GM13977 (cell line): ENCODE measurements at regions not wholly inside any gene's neighbourhood (a gene's known extent, or its start where the extent isn't known, plus 50 kb on each side); places are given as distances from the start of the nearest gene placed in this dataset.
"Not testable (repeated sequence)": the region's sequence is repeated elsewhere in the genome, so short reads cannot be mapped to it uniquely, and the experiment has no call there.

Experiments
- DNase-seq: peaks from one replicate; pipeline ENCODE4 v3.0.0; 2012; ENCODE audit warnings: low spot score
- in situ Hi-C: fragments of 300-500 bp; cut with MboI; formaldehyde crosslinking; loops from one replicate; pipeline ENCODE4 v1.12.0; 2022; ENCODE audit warnings: low sequenced_read_pairs, low pct_unique_long_range_greater_than_20kb, mixed read lengths, inconsistent platforms; ENCODE audit not compliant: unreplicated experiment
- TF ChIP-seq, protein P1 (sequence below): IDR thresholded peaks from 2 replicates; pipeline ENCODE4 v1.5.1; 2012; ENCODE audit warnings: mild to moderate bottlenecking, control low read depth; ENCODE audit not compliant: insufficient read depth; ENCODE audit errors: extremely low read depth, missing control alignments

DNA sequence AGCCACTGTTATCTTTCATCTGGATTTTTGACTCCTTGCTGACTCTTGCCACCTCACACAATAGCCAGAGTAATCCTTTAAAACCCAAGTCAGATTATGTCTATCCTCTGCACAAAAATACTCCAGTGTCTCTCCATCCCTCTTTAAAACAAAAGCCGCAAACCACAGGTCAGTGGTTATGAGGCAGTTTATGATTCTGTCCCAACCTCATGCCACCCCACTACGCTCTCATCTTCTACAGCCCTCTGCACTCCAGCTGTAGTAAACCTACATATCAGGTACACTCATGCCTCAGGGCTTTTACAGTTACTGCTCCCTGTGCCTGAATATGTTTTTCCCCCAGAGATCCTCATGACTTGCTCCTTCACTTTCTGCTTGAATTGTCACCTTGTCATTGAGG, 113.6 kb downstream of the PRR15 start:
- DNase-seq, in situ Hi-C loops: not testable (repeated sequence)

DNA sequence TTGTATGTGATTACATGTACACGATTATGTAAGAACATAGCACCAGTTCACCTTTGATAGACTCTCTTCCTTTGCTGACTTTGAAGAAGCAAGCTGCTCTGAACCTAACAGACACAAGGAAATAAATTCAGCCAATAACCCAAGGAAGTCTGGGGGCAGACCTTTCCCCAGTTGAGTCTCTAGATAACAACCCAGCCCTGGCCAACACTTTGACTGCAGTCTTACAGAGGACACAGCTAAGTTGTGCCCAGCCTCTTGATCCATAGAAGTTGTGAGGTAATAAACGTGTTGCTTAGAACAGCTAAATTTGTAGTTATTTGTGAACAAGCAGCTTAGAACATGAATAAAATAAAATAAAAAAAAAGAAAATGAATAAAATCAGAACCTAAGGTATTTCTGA, 116.3 kb downstream of the PRR15 start:
- in situ Hi-C loops, DNase-seq: not testable (repeated sequence)

DNA sequence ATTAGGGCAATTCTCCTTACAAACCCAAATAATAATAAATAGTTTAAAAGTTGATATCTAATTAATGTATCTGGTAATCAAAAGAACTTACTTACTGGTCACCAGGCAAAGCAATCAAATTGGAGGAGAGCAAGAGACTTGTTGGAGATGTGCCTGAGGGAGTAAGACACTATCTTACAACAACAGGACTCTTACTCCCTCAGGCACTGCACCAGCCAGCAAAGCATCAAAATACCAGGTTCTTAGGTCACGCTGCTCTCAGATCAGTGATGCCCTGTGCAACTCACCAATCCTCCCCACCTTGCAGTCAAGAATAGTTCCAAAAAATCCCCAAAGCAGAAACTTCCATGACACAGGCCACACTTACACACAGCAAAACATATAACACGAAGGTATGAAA, 117.0 kb downstream of the PRR15 start:
- DNase-seq, in situ Hi-C loops: not testable (repeated sequence)

DNA sequence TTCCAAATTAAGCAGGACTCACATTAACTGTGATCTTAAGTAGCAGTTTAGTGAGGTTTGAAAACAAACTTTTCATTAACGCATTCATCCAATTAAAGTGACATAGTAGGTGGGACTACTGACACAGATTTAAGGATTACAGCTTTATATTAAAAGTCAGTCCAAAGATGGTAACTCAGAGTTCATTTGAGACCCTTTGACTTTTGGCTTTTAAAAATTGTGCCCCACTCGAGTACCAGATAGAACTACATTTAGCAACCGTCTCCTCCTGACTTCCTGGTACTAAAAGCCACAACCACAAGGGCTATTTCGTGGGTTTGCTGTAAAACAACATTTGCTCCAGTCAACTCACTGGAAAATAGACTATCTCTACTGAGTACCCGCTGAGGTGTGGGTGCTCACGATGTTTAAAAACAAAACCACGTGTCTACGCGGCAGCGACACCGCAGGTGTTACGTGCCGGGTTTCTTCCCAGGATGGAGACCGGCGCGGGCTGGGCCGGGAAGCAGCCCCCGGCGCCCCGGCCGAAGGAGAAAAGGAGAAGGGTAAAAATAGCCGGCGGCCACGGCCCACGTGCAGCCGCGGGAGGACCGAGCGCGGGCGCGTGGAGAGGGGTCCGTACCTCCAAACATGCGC, 120.6 kb downstream of the PRR15 start:
- in situ Hi-C loops, DNase-seq: not testable (repeated sequence)

DNA sequence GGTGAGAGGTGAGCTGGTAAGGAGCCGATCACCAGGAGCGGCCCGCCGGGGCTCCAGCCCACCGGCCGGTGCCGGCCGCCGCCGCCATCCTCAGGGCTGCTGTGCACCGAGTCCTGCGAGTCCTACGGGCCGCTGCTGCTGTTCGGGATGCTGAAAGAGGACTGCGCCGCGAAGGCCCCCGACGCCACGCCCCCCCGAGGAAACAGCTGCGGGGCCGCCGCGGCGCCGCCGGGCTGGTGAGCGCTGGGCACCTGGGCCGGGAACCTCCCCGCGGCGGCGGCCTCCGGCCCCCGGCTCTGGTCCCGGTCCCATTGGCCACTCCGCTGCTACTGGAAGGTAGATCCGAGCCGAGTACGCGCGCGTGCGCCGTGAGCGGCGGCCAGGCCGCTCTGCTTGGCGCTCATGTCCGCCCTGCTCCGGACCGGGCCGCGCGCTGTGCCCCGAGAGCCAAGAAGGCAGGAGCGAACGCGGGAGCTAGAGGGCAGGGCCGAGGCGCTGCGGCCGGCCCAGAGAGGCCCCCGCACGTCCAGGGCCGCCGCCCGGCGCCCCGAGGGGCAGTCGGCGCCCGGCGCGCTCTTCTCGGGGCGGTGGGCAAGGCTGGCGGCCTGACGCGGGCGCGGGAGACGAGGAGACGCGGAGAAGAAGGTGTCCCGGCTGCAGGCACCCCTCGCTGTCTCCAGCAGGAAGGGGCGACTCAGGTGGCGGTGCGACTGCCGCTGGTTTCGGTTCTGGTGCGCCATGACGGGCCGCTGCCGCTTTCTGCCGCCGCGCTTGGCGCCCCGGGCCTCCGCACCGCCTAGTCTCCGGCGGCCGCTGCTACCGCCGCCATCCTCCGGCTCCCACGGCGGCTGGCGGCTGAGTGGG, 121.3 kb upstream of the WIPF3 start:
- peak; percentile 49 for DNase-seq
- TF ChIP-seq, protein P1, sequence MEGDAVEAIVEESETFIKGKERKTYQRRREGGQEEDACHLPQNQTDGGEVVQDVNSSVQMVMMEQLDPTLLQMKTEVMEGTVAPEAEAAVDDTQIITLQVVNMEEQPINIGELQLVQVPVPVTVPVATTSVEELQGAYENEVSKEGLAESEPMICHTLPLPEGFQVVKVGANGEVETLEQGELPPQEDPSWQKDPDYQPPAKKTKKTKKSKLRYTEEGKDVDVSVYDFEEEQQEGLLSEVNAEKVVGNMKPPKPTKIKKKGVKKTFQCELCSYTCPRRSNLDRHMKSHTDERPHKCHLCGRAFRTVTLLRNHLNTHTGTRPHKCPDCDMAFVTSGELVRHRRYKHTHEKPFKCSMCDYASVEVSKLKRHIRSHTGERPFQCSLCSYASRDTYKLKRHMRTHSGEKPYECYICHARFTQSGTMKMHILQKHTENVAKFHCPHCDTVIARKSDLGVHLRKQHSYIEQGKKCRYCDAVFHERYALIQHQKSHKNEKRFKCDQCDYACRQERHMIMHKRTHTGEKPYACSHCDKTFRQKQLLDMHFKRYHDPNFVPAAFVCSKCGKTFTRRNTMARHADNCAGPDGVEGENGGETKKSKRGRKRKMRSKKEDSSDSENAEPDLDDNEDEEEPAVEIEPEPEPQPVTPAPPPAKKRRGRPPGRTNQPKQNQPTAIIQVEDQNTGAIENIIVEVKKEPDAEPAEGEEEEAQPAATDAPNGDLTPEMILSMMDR = no peak
- in situ Hi-C loops = no loop called here

DNA sequence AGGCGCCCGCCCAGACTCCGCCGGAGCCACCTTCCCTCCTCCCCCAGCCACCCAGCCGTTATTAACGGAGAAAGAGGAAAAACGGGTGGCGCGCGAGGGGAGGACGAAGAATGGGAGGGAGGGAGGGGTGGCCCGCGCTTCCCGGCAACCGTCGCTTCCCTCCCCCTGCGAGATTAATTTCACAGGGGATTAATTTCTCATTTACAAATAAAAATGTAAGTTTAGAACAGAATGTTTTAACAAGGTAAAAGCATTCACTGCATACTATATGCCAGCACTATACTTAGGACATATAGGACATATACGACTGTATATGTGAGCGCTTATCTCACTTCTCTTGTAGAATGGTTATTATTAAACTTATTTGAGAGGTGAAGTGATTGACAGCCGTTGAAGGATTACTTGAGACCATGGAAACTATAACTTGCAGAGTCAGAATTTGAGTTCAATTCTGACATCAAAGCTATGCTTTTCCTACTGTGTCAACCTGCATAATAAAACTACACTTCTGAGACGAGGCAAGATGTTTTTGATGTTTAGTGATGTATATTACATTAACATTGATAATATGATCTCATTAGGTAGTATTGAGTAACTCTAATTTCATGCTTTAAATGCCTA, 120.5 kb upstream of the WIPF3 start:
- in situ Hi-C loops, DNase-seq: not testable (repeated sequence)

DNA sequence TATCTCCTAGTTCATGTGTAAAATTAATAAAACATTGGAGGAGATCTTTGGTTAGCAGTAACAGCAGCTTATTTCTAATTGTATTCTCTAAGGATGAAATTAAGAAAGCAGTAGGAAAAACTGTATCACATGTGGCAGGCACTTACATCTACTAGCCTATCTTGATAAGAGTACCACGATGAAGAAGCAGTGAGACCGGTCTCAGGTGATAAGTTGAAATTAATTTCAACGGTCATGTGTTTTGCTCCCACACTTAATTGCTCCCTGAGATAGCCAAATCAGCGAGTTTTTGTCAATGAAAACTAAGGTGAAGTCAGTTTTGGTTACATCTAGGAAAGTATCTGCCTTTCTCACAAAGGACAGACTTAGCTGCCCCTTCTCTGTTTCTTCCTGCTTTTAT, 115.8 kb upstream of the WIPF3 start:
- in situ Hi-C loops = not testable (repeated sequence)

DNA sequence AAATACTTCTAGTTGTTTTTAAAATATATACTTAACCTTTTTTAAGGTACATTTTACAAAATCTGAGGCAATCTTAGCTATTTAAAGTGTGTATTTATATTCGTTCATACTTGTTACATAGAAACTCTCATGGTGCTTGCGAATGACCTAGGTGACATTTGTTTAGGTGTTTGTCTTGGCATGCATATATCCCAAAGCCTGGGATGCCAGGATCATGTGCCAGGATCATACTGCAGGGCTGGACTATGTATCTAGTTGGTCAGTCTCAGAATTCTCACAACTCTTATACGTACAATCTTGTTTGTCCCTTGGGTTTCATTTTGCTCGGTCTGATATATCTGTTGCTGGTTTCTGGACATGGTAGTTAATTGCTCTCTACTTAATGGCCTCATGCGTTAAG, 109.9 kb upstream of the WIPF3 start:
- in situ Hi-C loops, DNase-seq: not testable (repeated sequence)

More for the DNA sequence above, 115.8 kb upstream of the WIPF3 start:
- DNase-seq = not testable (repeated sequence)

DNA sequence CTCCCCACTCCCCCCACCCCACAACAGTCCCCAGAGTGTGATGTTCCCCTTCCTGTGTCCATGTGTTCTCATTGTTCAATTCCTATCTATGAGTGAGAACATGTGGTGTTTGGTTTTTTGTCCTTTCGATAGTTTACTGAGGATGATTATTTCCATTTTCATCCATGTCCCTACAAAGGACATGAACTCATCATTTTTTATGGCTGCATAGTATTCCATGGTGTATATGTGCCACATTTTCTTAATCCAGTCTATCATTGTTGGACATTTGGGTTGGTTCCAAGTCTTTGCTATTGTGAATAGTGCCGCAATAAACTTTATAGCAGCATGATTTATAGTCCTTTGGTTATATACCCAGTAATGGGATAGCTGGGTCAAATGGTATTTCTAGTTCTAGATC, 106.6 kb upstream of the WIPF3 start:
- DNase-seq, in situ Hi-C loops: not testable (repeated sequence)

DNA sequence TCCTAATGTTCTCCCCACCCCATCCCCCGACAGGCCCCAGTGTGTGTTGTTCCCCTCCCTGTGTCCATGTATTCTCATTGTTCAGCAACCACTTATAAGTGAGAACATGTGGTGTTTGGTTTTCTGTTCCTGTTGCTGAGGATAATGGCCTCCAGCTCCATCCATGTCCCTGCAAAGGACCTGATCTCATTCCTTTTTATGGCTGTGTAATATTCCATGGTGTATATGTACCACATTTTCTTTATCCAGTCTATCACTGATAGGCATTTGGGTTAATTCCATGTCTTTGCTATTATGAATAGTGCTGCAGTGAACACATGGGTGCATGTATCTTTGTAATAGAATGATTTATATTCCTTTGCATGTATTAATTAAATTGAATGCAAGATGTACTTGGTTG, 104.8 kb upstream of the WIPF3 start:
- DNase-seq, in situ Hi-C loops: not testable (repeated sequence)

DNA sequence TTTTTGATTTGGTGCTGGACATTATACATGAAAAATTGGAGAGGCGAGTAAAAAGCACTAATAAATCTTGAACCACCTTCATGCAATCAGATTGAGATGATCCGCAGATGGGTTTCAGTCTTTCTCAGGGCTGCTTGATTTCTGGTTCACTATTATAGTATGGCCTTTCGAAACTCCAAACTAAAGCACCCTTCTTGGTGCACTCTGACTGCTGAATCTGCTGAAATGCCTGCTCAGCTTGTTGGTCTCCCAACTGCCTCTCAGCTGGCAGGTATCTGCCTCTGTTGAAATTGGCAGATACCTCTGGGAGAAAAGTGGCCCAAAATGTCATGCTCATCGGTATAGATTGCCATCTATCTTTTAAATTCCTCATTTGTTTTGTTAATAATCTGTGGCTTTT, 102.5 kb upstream of the WIPF3 start:
- DNase-seq, in situ Hi-C loops: not testable (repeated sequence)

DNA sequence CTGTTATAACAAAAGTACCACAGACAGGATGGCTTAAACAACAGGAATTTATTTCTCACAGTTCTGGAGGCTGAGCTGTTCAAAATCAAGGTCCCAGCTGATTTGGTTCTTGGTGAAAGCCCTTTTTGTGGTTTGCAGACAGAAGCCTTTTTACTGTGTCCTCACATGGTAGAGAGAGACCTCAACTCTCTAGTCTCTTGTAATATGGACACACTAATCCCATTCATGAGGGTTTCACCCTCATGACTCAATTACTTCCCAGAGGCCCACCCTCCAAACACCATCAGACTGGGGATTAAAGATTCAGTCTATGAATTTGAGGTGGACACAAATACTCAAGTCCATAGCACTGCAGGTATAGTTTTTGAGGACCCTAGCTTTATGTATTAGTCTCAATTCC, 97.3 kb upstream of the WIPF3 start:
- DNase-seq, in situ Hi-C loops: not testable (repeated sequence)

DNA sequence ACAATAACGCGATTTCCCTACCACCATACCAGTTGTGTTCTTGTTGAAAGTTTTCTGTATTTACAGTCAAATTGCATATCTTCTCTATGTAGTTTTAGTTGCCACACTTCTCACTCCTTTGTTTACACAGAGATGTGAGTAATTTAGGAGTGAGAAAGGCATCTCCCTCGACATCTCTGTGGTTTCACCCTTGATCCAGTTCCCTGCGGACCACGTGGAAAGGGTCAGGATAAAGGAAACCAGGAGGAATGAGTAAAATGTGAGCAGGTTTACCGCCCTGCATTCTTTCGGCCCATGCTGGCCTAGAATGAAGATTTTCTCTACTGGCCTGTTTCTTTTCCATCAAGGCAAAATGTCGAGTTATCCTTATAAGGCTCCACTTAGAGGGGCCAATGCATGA, 83.2 kb upstream of the WIPF3 start:
- DNase-seq, in situ Hi-C loops: not testable (repeated sequence)
